ENCODE measurements at regions not wholly inside any gene's neighbourhood (a gene's known extent, or its start where the extent isn't known, plus 50 kb on each side); places are given as distances from the start of the nearest gene placed in this dataset.
"Not testable (repeated sequence)": the region's sequence is repeated elsewhere in the genome, so short reads cannot be mapped to it uniquely, and the experiment has no call there.

GRCh38 chr3:139196146-139196545 lies 147.7 kb upstream of the MRPS22 start:
- DNase-seq; intact Hi-C loops (cut with DNase I): not testable (repeated sequence)

- intact Hi-C loops (cut with DNase I), result no loop called here
- no peak for DNase-seq
Measured at GRCh38 chr3:139197251-139197650, 146.6 kb upstream of the MRPS22 start.

DNA sequence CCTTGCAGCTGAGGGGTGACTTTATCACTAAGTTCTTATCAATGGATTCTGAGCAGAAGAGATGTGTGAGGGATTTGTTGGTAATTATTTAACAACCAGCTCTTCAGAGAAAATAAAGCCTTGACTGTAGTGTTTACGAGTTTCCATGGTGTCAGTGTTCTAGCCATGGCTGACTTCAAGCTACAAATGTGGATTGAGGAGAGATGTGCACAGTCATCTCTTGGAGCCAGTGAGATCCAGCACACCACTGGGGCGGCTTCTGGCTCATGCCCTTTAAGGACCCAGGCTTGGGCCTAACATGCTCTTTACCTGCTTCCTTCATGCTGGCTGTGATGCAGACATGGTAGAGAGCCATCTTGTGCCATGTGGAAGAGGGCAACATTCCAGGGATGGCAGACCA lies 145.6 kb upstream of the MRPS22 start:
- DNase-seq, result no peak

DNA sequence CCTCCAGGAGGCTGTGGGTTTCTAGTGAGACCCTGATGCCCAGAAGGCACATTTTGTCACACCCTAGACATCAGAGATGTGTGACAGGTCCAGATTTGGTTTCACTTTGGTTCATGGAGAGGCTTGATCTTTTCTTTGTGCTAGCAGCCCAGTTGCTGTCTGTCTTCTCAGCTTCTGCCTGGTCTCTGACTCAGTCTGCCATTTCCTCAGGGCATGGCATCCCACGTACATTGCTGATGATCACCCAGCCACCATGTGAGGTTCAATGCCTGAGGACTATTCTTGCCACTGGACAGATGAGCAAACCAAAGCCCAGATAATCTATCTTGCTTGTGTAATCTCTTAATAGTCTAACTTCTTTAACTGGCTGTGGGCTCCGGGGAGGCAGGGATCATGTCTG lies 144.9 kb upstream of the MRPS22 start:
- intact Hi-C loops (cut with DNase I), result no loop called here
- no peak for DNase-seq

More for the DNA sequence above, 145.6 kb upstream of the MRPS22 start:
- intact Hi-C loops (cut with DNase I), result no loop called here

- intact Hi-C loops (cut with DNase I), result loop anchor here (5.0 kb wide), 1 partner anchor 87 kb away; no protein-coding TSS in a partner anchor
- DNase-seq, result no peak
Measured at GRCh38 chr3:139199421-139200010, 144.3 kb upstream of the MRPS22 start.

- DNase-seq, result no peak
- intact Hi-C loops (cut with DNase I), result loop anchor here (5.0 kb wide), 1 partner anchor 89 kb away; no protein-coding TSS in a partner anchor
Measured at GRCh38 chr3:139201446-139202225, 142.2 kb upstream of the MRPS22 start.

DNA sequence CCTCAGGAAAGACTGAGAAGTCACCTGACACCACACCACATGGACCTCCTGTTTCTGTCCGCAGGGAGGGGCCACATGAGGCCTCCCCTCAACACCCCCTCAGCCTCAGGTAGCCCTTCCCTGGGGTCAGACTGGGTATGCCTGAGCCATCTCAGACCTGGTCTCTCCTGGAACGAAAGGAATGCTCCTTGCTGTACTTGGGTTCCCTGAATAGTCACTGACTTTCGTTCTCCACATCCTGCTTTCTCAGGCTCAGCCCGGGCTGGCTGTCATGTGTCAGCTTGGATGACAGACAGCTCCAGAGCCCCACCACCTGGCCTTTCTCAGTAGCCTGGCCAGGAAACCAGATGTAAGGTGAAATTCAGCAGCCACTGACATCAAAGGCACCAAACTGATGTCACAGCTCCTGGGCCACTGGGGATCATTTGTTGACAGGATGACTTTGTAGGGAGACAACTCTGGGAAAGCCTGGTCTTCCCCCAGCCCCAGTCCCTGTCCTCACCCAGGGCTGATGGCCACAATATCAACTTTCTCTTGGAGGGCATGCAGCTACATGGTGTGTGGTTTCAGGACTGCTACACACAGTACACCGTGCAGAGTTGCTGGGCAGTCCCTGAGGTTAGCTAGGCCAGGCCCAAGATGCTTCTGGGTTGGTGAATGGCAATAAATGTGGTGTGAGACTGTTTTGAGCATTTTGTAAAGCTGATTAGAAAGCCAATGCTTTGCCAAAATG lies 141.4 kb upstream of the MRPS22 start:
- intact Hi-C loops (cut with DNase I), result loop anchor here (5.0 kb wide), 1 partner anchor 90 kb away; no protein-coding TSS in a partner anchor
- DNase-seq, result peak in 7 of 10 donors; percentile 28 to 89 (median 63)

DNA sequence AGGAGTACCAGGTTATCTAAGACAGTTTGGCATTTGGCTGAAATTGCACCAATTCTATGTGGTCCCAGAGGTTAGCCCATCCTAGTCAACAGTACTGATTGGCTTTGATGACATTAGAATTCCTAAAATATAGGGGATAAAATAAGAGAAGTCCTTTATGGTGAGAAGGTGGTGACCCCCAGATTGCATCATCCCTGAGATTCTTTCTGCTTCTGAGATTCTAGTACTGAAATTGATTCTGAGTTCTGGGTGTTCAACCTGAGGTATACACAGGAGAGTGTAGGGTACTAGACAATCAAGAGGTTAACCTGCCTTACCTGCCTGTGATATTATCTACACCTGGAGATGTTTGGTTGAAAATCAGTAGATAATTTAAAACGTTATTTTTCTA lies 140.9 kb upstream of the MRPS22 start:
- DNase-seq, result no peak
- intact Hi-C loops (cut with DNase I), result loop anchor here (5.0 kb wide), 1 partner anchor 91 kb away; no protein-coding TSS in a partner anchor

DNA sequence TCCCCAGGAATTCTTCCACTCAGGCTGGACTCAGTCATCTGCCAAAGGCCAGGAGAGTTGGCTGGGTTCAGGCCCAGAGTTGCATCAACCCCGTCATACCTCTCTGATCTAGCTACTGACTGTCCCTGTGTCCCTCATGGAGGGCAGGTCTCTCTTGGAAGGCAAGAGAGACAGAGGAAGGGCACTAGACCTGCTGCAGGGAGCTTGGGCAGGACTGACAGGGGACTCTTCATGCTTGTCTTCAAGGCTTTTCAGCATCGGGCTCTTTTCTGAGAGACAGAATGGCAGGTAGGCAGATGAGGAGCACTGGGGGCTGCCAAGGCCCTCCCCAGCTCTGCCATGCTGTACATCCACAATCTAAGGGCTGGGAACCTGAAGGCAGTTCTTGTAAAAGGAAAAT lies 140.1 kb upstream of the MRPS22 start:
- no peak for DNase-seq
- intact Hi-C loops (cut with DNase I), result loop anchor here (5.0 kb wide), 1 partner anchor 91 kb away; no protein-coding TSS in a partner anchor

DNA sequence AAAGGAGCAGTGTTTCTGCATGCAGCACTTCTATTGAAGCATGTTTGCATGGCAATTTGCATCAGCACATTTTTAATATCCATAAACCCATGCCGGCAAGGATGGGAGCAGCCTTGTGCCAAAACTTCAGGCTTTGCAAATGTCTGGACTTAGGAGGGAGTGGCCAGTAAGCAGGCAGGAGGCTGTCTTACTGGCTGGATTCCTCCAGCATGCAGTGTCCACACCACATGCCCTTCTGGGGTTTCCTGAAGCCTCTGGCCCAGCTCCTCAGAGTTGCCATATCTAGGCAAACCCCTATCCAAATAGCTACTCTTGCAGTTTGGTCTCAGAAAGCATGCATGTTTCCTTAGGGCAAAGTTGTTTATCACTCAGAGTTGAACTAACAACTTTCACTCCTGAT lies 139.1 kb upstream of the MRPS22 start:
- no peak for DNase-seq
- intact Hi-C loops (cut with DNase I), result loop anchor here (5.0 kb wide), 1 partner anchor 92 kb away; no protein-coding TSS in a partner anchor

DNA sequence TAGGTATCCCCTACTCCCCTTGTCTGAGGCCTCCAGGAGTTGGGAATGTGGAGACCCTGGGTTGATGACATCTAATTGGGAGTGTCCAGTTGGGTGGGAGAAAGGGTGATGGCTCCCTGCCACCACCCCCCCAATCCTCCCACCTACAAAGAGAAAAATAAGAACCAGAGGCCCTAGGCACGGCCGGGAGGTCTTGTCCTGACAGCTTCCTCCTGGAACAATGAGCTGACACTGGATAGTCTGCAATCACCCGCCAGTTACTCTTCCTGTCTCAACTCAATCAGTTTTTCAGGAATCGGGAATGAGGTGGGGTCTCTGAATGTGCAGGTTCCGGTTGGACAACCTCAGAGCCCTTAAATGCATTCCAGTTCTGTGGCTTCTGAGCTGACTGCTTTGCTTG lies 129.9 kb upstream of the MRPS22 start:
- DNase-seq, result peak in 1 of 10 donors; percentile 19
- intact Hi-C loops (cut with DNase I), result no loop called here

- DNase-seq, result no peak
- intact Hi-C loops (cut with DNase I), result no loop called here
Measured at GRCh38 chr3:139216958-139217357, 126.9 kb upstream of the MRPS22 start.

- no peak for DNase-seq
- intact Hi-C loops (cut with DNase I), result no loop called here
Measured at GRCh38 chr3:139217633-139218032, 126.2 kb upstream of the MRPS22 start.

DNA sequence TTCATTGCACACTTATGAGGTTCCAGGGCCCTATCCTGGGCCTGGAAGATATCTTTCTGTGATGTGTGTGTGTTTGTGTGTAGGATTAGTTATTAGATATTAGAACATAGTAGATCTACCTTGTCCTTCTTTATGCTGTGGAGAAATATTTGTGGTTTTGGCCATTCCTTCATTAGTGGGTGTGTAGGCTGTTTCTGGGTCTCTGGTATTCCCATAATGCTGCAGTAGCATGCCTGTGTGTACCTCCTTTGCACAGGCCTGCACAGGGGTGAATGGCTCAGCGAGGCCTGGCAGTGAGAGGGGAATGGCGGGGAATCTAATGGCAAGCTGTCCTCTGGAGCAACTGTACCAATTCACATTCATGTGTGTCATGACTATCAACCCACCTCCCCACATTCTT lies 125.8 kb upstream of the MRPS22 start:
- no peak for DNase-seq
- intact Hi-C loops (cut with DNase I), result no loop called here

GRCh38 chr3:139219463-139219862 lies 124.4 kb upstream of the MRPS22 start:
- intact Hi-C loops (cut with DNase I), result no loop called here
- DNase-seq, result no peak

DNA sequence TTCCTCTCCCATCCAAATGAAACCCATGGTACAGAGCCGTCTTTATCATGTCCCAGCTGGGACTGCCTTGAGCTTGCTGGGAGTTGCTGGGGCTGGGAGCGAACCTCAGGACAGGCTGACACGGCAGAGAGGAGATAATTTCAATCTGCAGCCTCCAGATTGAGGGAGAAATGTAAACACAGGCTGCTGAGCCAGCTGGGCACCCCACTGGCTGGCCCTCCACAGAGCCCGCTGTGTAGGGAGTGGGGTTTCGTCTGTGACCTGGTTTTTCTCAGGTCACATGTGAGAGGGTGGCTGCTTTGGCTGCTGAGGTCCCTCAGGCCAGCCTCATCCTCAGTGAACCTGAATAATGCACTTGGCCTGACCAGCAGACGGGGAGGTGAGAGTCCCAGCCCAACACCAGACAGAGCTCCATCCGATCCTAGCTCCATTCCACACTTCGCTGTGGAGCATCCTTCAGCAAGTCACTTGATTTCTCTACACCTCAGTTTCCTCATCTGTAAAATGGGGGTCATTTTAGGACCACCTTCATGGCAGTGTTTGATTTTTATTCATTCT lies 121.6 kb upstream of the MRPS22 start:
- intact Hi-C loops (cut with DNase I), result no loop called here
- DNase-seq, result peak in 1 of 10 donors; percentile 57

DNA sequence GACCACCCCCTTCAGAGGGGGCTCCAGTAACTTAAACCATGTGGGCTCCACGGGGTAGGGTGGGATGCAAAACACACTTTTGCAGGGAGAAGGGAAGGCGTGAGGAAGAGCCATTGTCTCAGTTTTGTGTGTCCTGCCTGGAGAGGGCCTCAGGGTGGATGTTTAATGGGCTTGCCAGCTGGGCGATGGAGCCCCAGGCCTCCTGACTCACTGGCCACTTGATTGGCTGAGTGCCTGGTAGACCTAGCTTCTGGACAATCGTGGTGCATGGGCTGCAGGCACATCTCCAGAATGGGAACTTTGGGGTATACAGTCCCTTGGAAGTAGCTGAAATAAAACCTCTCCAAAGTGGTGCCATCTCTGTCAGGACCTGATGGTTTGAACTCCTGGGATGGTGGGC lies 118.3 kb upstream of the MRPS22 start:
- no peak for DNase-seq
- intact Hi-C loops (cut with DNase I), result no loop called here

DNA sequence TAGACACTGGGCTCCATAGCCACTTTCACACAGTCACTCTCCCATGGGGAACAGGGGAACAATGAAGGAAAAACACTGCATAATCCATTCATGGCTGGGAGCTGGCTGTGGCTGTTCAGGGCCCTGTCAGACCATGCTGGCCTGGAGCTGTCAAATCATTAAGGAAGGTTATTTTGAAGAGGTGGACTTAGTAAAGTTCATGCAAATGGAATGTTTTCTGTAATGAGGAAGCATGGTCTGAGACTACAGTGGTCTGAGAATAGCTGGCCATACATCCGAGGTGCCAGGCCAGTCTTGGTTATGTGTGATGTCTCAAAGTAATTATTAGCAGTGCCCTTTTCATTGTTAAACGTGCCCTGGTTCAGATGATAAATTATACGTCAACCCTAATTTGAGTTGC lies 117.1 kb upstream of the MRPS22 start:
- no peak for DNase-seq
- intact Hi-C loops (cut with DNase I), result no loop called here

GRCh38 chr3:139227165-139227564 lies 116.7 kb upstream of the MRPS22 start:
- intact Hi-C loops (cut with DNase I), result no loop called here
- DNase-seq, result no peak

GRCh38 chr3:139227827-139228226 lies 116.0 kb upstream of the MRPS22 start:
- DNase-seq, result no peak
- intact Hi-C loops (cut with DNase I), result no loop called here

- intact Hi-C loops (cut with DNase I), result no loop called here
- no peak for DNase-seq
Measured at GRCh38 chr3:139230391-139230790, 113.4 kb upstream of the MRPS22 start.

Measured in posterior cingulate gyrus (tissue), 11 donors.